ENCODE measurements at regions not wholly inside any gene's neighbourhood (a gene's known extent, or its start where the extent isn't known, plus 50 kb on each side); places are given as distances from the start of the nearest gene placed in this dataset.
"Not testable (repeated sequence)": the region's sequence is repeated elsewhere in the genome, so short reads cannot be mapped to it uniquely, and the experiment has no call there.

GRCh38 chr3:187536185-187536584 is 134.0 kb downstream of the SST start:
- DNase-seq (ENCODE audit: low read depth) = no peak

DNA sequence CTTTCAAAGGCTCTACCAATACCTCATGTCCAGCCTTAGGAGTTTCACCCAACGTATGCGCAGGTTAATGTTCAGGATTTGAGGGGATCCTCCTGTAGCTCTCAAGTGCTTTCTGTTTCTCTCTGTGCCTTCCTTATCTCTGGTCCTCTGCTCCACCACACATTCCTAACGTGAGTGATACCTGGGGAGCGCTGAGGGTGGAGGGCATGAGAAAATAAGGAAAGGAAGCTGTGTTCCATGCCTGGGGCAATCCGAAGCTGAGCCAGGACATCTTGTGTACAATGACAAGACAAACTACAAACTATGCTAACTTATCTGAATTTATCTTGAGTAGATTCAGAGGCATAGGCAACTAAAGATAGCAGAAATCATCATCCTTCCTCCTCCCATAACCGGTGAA is 136.4 kb downstream of the SST start:
- DNase-seq (ENCODE audit: low read depth) = no peak

DNA sequence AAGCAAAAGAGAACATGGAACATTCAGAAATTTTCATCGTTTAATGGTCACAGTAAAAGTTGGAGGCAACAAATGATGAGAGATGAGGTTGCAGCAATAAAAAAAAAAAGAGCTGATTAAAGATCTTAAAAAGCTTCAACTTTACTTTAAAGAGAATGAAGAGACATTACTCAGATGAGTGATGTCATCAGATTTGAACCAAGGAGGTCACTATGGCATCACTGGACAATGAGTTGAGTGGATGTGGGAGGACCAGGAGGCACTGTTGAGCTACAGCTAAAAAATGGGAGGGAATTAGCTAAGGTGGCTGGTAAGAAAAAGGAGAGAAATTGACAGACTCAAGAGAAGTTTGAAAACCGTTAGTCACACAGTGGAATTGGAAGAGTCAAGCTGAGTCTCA is 138.4 kb downstream of the SST start:
- DNase-seq (ENCODE audit: low read depth) = no peak

- DNase-seq (ENCODE audit: low read depth) = no peak
Observed at GRCh38 chr3:187522890-187523289, 147.3 kb downstream of the SST start.

DNA sequence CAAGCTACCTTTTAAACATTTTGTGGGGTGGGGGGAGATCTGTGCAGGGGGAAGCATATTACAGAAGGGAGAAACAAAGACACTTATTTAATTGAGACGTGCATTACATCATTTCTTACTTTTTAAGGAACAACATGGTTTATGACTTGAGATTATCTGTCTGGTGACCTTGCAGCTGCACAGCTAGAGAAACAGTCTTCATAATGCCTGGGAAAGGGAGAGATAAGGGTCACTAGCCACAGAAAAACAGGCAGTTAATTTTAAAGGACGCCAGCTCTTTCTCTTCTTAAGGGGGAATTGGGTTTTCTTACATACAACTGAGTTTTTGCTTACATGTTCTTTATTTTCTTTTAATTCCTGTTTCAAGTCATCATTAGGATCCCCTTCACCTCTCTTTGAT is 147.9 kb downstream of the SST start:
- DNase-seq (ENCODE audit: low read depth) = no peak

GRCh38 chr3:187521546-187521945 is 148.6 kb downstream of the SST start:
- DNase-seq (ENCODE audit: low read depth) = no peak

- DNase-seq (ENCODE audit: low read depth) = no peak
Observed at GRCh38 chr3:187520027-187520945, 149.9 kb downstream of the SST start.

- DNase-seq (ENCODE audit: low read depth) = no peak
Observed at GRCh38 chr3:187519428-187519890, 150.7 kb downstream of the SST start.

DNA sequence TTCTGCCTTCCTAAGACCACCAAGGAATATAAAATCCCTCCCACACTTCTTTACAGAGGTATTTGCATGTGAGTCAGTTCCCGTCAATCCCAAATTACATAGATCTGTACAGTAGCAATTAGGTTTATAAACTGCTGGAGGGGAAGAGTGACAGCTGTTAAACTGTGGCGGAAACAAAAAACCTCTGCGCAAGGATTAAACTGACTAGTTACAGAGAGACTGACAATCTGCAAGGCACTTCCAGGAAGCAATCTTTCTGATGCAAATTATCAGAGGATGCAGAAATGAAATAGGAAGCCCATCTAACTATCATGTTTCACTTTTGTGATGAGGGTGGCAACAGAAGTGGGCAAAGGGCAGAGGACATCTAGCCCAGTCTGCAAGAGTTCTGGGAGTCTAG is 150.4 kb downstream of the RTP4 start:
- no peak for DNase-seq (ENCODE audit: low read depth)

DNA sequence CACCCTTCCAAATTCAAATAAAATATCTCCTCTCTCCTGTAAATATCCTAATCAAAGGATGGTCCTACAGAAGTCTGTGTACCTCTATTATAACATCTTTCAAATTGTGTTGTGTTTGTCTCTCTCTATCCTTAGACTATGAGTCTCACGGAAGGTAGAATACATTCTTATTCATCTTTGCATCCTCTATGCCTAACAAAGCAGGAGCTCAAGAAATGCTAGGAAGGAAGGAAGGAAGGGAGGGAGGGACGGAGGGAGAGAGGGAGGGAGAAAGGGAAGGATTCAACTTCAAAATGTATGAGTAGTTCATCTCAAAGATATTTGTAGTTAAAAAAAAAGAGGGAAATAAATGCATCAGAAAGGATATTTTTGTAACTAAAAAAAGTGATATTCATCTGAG is 150.0 kb downstream of the RTP4 start:
- no peak for DNase-seq (ENCODE audit: low read depth)

GRCh38 chr3:187516446-187517185 is 148.4 kb downstream of the RTP4 start:
- DNase-seq (ENCODE audit: low read depth) = no peak

DNA sequence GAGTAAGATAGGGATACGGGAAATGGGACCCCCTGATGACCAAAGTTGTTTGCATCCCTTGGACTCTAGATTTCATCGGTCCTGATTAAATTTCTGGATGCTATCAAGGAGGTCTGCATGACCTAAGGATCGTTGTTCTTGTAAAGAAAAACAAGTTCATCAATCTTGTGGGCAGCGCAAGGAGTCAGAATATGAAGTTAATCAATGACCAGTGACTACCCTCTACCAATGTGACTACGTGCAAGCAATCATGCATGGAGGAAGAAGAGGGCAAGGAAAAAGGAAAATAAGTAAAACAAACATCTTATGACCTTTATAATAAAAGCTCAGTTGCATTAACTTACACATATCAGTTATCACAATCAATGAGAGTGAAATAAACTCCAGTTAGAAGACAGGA is 139.7 kb downstream of the RTP4 start:
- no peak for DNase-seq (ENCODE audit: low read depth)

DNA sequence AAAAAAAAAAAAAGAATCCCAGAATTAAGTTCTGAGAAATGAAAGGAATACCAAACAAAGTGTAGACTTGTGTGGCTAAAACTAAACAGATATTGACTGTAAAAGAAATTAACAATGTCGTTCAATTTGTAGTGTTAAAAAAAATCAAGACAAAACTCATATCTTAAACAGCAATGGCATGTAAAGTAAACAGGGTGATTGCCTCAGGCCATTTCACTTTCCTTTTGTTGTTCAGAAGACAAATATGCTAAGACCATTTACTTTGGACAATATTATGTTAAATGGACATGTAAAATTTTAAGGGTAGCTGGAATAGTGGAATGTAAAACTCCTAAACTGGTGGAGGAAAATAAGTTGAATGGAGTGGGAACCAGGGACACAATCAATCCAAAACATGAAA is 139.1 kb downstream of the RTP4 start:
- DNase-seq (ENCODE audit: low read depth) = no peak

DNA sequence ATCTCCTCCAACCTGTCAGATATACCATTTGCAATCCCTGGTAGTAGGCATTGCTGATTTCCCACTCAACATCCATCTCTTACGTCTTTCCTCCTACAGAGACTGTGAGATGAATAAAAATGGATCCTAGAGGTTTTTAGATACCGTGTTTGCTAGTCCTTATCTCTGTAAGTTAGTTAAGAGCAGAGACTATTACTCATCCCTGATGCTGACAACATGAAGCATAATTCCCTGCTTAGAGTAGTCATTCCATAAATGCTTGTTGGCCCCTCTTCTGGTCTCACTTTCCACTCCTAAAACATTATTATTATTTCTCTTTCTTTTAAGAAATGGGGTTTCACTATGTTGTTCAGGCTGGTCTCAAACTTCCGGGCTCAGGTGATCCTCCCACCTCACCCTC is 136.2 kb downstream of the RTP4 start:
- no peak for DNase-seq (ENCODE audit: low read depth)

DNA sequence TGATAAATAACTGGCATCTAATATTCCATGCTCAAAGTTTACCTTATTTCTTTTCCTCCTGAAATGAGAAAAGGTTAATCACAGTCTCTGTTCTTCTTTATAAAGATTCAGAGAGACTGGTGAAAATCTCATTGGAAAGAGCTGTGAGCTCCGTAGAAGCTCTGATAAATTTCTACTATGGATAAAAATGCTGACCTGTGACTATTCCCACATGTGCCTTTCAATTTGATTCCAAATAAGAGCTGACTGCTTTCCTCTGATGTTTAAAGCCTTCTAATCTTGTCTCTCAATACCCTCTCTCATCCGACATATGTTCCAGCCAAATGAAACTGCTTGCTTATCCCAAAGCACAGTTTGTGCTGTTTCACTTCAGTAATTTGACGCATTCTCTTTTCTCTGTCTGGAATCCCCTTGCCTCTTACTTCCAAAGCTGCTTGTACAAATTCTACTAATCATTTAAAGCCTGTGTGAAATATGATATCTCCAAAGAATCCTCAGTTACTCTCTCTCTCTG is 130.1 kb downstream of the RTP4 start:
- DNase-seq (ENCODE audit: low read depth) = no peak

- no peak for DNase-seq (ENCODE audit: low read depth)
Observed at GRCh38 chr3:187497052-187497451, 128.9 kb downstream of the RTP4 start.

- not testable (repeated sequence) for DNase-seq (ENCODE audit: low read depth)
Observed at GRCh38 chr3:187494056-187494455, 125.9 kb downstream of the RTP4 start.

DNA sequence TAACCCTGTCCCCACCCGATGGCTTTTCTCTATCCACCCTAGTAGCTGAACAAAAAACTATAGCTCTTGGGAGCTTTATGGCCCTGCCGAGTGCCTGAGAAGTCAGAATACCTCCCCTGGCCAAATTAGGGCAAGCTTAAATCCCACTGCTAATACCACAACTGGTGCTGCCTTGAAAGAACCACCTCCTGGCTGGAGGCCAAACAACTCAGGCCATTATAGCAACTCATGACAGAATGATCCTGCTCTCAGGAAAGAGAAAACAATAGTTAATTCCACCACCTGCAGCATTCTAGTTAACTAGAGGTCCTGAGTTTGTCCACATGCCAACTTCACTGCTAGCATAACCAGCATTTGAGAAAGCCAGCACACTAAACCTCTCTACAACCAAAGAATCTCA is 123.2 kb downstream of the RTP4 start:
- no peak for DNase-seq (ENCODE audit: low read depth)

DNA sequence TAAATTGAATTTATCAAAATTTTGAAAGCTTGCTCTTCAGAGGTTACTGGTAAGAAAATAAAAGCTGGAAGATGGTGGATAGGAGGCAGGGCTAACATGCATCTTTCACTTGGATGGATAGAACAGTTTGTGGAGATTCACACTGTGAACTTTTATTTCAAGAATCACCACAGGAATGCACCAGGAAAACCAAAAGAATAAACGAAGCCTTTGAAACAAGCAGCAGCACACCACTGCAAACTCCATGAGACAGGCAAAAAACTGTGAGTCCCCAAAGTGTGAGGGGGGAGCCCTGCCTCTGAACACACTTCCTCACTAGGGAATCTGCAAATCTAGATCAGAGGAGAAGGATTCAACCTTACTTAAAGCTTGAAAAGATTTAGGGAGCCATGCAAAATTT is 122.2 kb downstream of the RTP4 start:
- DNase-seq (ENCODE audit: low read depth) = no peak

DNA sequence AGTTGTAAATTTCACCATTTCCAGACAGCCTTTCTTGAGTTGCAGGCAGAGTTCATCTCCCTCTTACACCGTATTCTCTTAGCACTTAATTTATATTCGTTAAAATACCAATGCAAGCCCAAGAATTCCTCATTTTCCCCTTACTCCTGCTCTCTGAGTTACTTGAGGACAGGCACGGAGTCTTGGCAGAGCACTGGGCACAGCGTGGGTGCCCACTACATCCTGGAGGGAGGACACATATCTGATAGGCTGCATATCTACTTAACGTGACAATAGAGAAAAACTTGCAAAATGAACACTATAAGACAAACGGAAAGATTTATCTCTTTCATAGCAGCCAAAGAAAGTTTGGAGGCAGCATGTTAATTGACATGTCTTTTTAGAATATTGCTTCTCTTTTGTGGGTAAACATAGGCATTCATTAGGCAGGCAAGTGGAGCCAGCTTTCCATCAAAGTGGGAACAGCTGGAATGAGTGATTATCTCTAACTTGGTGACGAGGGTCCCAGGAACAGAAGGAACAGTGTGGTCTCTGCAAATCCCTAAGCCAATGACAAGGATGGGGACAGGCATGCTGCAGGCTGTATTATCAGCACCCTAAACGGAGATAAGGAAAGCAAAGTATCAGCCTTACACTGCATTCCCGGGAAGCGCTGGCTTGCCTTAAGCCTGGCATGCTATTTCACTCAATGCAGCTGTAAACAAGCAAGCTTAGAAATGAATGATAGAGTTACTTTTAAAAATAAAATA is 116.5 kb downstream of the RTP4 start:
- DNase-seq (ENCODE audit: low read depth) = no peak

GRCh38 chr3:187481426-187481825 is 113.2 kb downstream of the RTP4 start:
- no peak for DNase-seq (ENCODE audit: low read depth)

- not testable (repeated sequence) for DNase-seq (ENCODE audit: low read depth)
Observed at GRCh38 chr3:187475613-187476012, 107.4 kb downstream of the RTP4 start.
